Fibroblast of lung (primary cell): ENCODE measurements at regions not wholly inside any gene's neighbourhood (a gene's known extent, or its start where the extent isn't known, plus 50 kb on each side); places are given as distances from the start of the nearest gene placed in this dataset.

Experiments
- DNase-seq, 2 donors: peaks; one replicate each; pipeline versions ENCODE4 v3.0.0 to v3.0.0-alpha.2; 2010; ENCODE audit warnings: low read depth in 2 of 2
- H2AFZ ChIP-seq: 2 replicates; pipeline ENCODE4 v1.5.1; 2012; ENCODE audit warnings: low read length, control low read depth, inconsistent platforms
- H3K27ac ChIP-seq: 2 replicates; pipeline ENCODE4 v1.5.1; 2011; ENCODE audit warnings: low read length, control low read depth; ENCODE audit not compliant: insufficient read depth
- H3K27me3 ChIP-seq: 2 replicates; pipeline ENCODE4 v1.5.1; 2011; ENCODE audit warnings: mild to moderate bottlenecking, low read length; ENCODE audit not compliant: control insufficient read depth, insufficient read depth
- H3K36me3 ChIP-seq: 2 replicates; pipeline ENCODE4 v1.5.1; 2011; ENCODE audit warnings: low read length; ENCODE audit not compliant: control insufficient read depth, insufficient read depth
- H3K4me1 ChIP-seq: 2 replicates; pipeline ENCODE4 v1.5.1; 2011; ENCODE audit warnings: low read length; ENCODE audit not compliant: control insufficient read depth, insufficient read depth; ENCODE audit errors: extremely low read depth
- H3K4me2 ChIP-seq: 2 replicates; pipeline ENCODE4 v1.5.1; 2011; ENCODE audit warnings: low read length, control low read depth; ENCODE audit not compliant: insufficient read depth; ENCODE audit errors: extremely low read depth
- H3K4me3 ChIP-seq, 4 experiments: fragments of 200-600 bp in 1 of 4; sonication (generic) in 1 of 4; replicated peaks in 1 of 4; 2 replicates each; pipeline ENCODE4 v1.5.1; 2011 to 2016; ENCODE audit warnings: low read length in 4 of 4, low read depth in 3 of 4, mild to moderate bottlenecking in 3 of 4, control low read depth in 2 of 4, inconsistent platforms in 1 of 4, mixed read lengths in 1 of 4; ENCODE audit not compliant: insufficient read depth in 1 of 4; ENCODE audit errors: control extremely low read depth in 1 of 4
- H3K79me2 ChIP-seq: 2 replicates; pipeline ENCODE4 v1.5.1; 2012; ENCODE audit warnings: mild to moderate bottlenecking, low read length, inconsistent platforms; ENCODE audit not compliant: control insufficient read depth, insufficient read depth
- H3K9ac ChIP-seq: 2 replicates; pipeline ENCODE4 v1.5.1; 2011; ENCODE audit warnings: mild to moderate bottlenecking, low read length, control low read depth; ENCODE audit not compliant: insufficient read depth
- H3K9me3 ChIP-seq: 2 replicates; pipeline ENCODE4 v1.5.1; 2012; ENCODE audit warnings: low read depth, low read length; ENCODE audit not compliant: control insufficient read depth, insufficient read depth
- H4K20me1 ChIP-seq: 2 replicates; pipeline ENCODE4 v1.5.1; 2011; ENCODE audit warnings: low read length; ENCODE audit not compliant: control insufficient read depth, insufficient read depth; ENCODE audit errors: extremely low read depth
- CTCF ChIP-seq, 2 donors: IDR thresholded peaks in 1 of 2; conservative IDR thresholded peaks in 1 of 2; 1 replicate in 1 of 2; 2 replicates in 1 of 2; pipeline ENCODE4 v1.5.1; 2011 to 2012; ENCODE audit warnings: low read length in 2 of 2, control low read depth in 1 of 2, inconsistent platforms in 1 of 2, low read depth in 1 of 2, mild to moderate bottlenecking in 1 of 2
- EZH2 ChIP-seq: IDR thresholded peaks from 2 replicates; pipeline ENCODE4 v1.5.1; 2012; ENCODE audit warnings: low read length, control low read depth, mild to moderate bottlenecking; ENCODE audit errors: missing control alignments

DNA sequence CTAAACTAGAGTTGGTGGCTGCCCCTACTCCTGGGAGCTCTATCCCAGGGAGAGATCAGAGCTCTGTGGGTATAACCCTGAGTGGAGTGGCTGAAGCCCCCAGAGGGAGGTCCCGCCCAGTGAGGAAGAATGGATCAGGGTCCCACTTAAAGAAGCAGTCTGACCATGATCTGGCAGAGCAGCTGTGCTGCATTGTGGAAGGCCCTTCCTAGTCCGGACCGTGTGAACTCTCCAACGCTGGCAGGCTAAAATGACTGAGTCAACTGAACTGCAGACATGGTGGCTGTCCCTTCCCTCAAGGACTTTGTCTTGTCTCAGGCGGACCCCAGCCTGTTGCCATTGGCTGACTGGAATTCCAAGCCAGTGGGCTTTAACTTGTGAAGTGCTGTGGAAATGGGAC, 494.2 kb downstream of the FAM181B start:
- Histone ChIP-seq H2AFZ (no peak overlapping the region), H3K36me3 (no peaks in the 10 kb centered on the region), H3K27me3 (no peaks in the 10 kb centered on the region), H3K79me2 (no peaks in the 10 kb centered on the region), H3K9me3 (no peaks in the 10 kb centered on the region), H3K27ac (no peak overlapping the region), H3K4me3 (no peak overlapping the region), H3K4me1 (no peaks in the 10 kb centered on the region), H3K4me2 (no peak overlapping the region), H4K20me1 (no peaks in the 10 kb centered on the region), H3K9ac (no peak overlapping the region)
- no peak for DNase-seq
- TF ChIP-seq EZH2 = no peak
- TF ChIP-seq CTCF (conservative IDR thresholded peaks at IDR 0.05 in 1 of 2, IDR thresholded peaks at IDR 0.05 in 1 of 2; ENCODE audit: low read depth in 1 of 2, low read length in 2 of 2) = no peak

GRCh38 chr11:82234256-82234655, 499.4 kb downstream of the FAM181B start:
- no peaks in the 10 kb centered on the region for H4K20me1 ChIP-seq
- H2AFZ ChIP-seq = no peak overlapping the region
- no peak overlapping the region for H3K4me2 ChIP-seq
- H3K27me3 ChIP-seq = no peaks in the 10 kb centered on the region
- H3K9me3 ChIP-seq = no peaks in the 10 kb centered on the region
- no peak for TF ChIP-seq EZH2
- TF ChIP-seq CTCF (conservative IDR thresholded peaks at IDR 0.05 in 1 of 2, IDR thresholded peaks at IDR 0.05 in 1 of 2; ENCODE audit: low read depth in 1 of 2, low read length in 2 of 2) = no peak
- H3K36me3 ChIP-seq = no peaks in the 10 kb centered on the region
- H3K9ac ChIP-seq = no peak overlapping the region
- DNase-seq = no peak
- H3K4me1 ChIP-seq = no peaks in the 10 kb centered on the region
- no peaks in the 10 kb centered on the region for H3K79me2 ChIP-seq
- no peak overlapping the region for H3K4me3 ChIP-seq
- no peak overlapping the region for H3K27ac ChIP-seq

GRCh38 chr11:82233201-82233600, 500.5 kb downstream of the FAM181B start:
- TF ChIP-seq EZH2 (no peak), CTCF (conservative IDR thresholded peaks at IDR 0.05 in 1 of 2, IDR thresholded peaks at IDR 0.05 in 1 of 2; ENCODE audit: low read depth in 1 of 2, low read length in 2 of 2) (no peak)
- Histone ChIP-seq H3K27ac (no peak overlapping the region), H3K27me3 (no peaks in the 10 kb centered on the region), H3K4me3 (no peak overlapping the region), H3K79me2 (no peaks in the 10 kb centered on the region), H4K20me1 (no peaks in the 10 kb centered on the region), H3K36me3 (no peaks in the 10 kb centered on the region), H3K9me3 (no peaks in the 10 kb centered on the region), H2AFZ (no peak overlapping the region), H3K4me2 (no peak overlapping the region), H3K9ac (no peak overlapping the region), H3K4me1 (no peaks in the 10 kb centered on the region)
- no peak for DNase-seq
